SH-SY5Y (cell line): ENCODE measurements at regions not wholly inside any gene's neighbourhood (a gene's known extent, or its start where the extent isn't known, plus 50 kb on each side); places are given as distances from the start of the nearest gene placed in this dataset.

Experiments
- GATA2 ChIP-seq: IDR thresholded peaks from 2 replicates; pipeline ENCODE4 v1.6.1; 2011; ENCODE audit warnings: mild to moderate bottlenecking, low read depth, low read length
- GATA3 ChIP-seq: IDR thresholded peaks from 2 replicates; pipeline ENCODE4 v1.6.1; 2011; ENCODE audit warnings: low read depth, mild to moderate bottlenecking, low read length, moderate library complexity

DNA sequence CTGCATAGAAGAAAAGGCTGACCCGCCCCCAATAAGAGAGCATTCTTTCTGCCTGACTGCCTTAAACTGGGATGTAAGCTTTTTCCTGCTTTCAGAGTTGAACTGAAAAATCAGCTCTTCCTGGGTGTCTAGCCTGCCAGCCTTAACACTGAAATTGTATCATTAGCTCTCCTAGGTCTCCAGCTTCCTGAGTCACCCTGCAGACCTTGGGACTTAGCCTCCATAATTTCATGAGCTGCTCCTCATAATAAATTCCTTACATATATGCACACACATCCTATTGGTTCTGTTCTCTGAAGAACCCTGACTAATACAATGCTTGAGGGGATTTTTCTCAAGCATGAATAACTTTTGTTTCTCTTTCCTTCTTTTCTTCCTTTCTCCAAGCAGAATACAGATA, 76.4 kb upstream of the FAR2 start:
- no peak for TF ChIP-seq GATA2
- TF ChIP-seq GATA3: no peak
